GM10248 (cell line): ENCODE measurements at regions not wholly inside any gene's neighbourhood (a gene's known extent, or its start where the extent isn't known, plus 50 kb on each side); places are given as distances from the start of the nearest gene placed in this dataset.

Source experiments
- CTCF ChIA-PET: fragments of 300-600 bp; sonication (Branson Sonifier 250); formaldehyde crosslinking; extraction: SDS; loops from one replicate; lab custom pipeline; 2021; ENCODE audit warnings: antibody characterized with exemption; lab: Yijun Ruan, JAX
- POLR2A ChIA-PET: fragments of 350-650 bp; sonication (Branson Sonifier 250); formaldehyde crosslinking; extraction: SDS; loops from one replicate; lab custom pipeline; 2020; ENCODE audit warnings: antibody characterized with exemption; lab: Yijun Ruan, JAX
- DNase-seq: peaks from one replicate; pipeline ENCODE4 v3.0.0; 2012; ENCODE audit errors: extremely low spot score
- TF ChIP-seq, protein P1 (sequence below): IDR thresholded peaks from 2 replicates; pipeline ENCODE4 v1.5.1; 2012; ENCODE audit warnings: mild to moderate bottlenecking, low read depth; ENCODE audit errors: extremely low read depth, missing control alignments, control extremely low read depth

DNA sequence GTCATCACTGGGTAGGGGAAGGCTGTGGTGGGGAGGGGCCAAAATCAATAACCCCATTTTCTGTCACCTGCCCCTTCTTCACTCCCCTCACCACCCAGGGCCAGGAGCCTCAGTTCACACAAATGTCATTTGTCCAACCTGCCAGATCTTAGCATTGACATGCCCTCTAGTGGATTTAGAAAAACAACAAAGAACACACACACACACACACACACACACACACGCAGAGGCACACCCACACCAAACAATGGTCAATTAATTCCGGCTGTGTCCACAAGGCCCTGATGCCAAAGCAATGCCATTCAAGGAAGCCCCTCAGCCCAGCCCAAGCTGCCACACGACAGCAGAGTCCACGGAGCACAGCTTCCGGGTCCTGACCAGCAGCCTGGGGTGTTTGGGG is 68.4 kb downstream of the NOG start:
- DNase-seq, result no peak
- CTCF ChIA-PET, result no interaction called here
- TF ChIP-seq, protein P1, sequence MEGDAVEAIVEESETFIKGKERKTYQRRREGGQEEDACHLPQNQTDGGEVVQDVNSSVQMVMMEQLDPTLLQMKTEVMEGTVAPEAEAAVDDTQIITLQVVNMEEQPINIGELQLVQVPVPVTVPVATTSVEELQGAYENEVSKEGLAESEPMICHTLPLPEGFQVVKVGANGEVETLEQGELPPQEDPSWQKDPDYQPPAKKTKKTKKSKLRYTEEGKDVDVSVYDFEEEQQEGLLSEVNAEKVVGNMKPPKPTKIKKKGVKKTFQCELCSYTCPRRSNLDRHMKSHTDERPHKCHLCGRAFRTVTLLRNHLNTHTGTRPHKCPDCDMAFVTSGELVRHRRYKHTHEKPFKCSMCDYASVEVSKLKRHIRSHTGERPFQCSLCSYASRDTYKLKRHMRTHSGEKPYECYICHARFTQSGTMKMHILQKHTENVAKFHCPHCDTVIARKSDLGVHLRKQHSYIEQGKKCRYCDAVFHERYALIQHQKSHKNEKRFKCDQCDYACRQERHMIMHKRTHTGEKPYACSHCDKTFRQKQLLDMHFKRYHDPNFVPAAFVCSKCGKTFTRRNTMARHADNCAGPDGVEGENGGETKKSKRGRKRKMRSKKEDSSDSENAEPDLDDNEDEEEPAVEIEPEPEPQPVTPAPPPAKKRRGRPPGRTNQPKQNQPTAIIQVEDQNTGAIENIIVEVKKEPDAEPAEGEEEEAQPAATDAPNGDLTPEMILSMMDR, result no peak
- POLR2A ChIA-PET, result no interaction called here

DNA sequence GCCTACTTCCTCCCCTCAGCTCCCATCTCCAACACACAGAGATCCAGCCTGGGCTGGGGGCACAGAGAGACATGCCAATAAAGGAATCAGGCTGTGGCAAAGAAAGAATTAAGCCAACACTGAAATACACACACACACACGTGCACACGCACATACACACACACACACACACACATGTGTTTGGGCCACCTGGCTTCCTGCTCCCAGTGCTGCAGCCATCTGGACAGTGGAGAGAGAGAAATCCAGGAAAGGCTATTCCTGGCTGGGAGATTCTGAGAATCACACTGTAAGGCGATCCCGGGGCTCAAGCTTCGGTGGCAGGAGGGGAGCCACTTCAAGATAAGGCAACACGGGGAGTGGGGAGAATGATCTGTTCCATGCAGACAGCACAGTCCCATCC is 72.4 kb downstream of the NOG start:
- no peak for DNase-seq
- TF ChIP-seq, protein P1, result no peak
- ChIA-PET CTCF (no interaction called here), POLR2A (no interaction called here)

DNA sequence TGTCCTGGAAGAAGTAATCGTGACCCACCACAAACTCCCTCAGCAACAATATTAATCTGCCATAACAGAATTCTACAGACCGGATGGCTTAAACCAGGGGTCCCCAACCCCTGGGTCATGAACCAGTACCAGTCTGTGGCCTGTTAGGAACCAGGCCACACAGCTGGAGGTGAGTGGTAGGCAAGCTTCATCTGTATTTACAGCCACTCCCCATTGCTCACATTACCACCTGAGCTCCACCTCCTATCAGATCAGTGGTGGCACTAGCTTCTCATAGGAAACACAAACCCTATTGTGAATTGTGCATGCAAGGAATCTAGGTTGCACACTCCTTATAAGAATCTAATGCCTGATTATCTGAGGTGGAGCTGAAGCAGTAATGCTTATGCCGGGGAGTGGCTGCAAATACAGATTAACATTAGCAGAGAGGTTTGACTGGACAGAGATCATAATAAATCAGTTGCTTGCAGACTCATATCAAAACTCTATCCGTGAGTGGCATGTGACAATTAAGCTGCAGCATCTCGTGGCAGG is 74.5 kb downstream of the NOG start:
- DNase-seq, result no peak
- CTCF ChIA-PET, result interaction anchor here (0.8 kb wide), 1 partner anchor 48 kb away, joined by 3 read pairs; no protein-coding TSS in a partner anchor
- POLR2A ChIA-PET, result no interaction called here
- TF ChIP-seq, protein P1, result no peak

DNA sequence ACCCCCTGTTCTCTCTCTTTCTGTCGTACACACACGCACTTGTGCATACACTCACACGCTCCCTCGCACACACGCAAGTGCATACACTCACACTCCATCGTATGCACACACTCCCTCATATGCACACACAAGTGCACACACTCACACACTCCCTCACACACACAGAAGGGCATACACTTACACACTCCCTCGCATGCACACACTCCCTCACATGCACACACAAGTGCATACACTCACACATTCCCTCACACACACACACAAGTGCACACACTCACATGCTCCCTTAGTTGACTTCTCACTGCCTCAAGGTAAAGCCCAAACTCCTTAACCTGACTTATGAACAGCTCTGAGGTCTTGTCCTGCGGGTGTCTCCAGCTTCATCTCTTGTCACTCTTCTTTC is 78.7 kb downstream of the NOG start:
- TF ChIP-seq, protein P1, result no peak
- ChIA-PET CTCF (no interaction called here), POLR2A (no interaction called here)
- no peak for DNase-seq

DNA sequence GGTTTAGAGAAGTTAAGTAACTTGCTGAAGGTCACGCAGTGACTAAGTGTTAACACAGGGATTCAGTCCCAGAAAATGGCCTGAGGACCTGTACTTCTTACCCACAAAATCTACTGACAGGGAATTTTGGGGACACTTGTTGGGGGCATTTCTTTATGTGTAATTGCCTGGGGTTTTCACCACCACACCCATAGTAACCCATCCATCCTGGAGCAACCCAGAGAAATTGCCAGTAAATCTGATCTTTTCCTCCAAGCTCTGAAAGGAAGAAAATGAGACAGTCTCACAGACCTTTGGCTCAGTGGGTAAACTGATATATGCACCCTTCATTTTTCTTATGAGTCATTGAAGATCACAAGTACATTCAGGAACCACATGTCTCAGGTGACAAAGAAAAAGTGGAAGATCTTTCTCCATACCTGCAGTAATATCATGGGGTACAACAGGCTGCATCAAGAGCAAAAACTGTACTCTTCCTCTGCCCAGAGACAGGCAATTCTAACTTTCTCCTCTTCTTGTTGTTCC is 81.0 kb downstream of the NOG start:
- ChIA-PET POLR2A (no interaction called here), CTCF (interaction anchor here (0.9 kb wide), 1 partner anchor 41 kb away, joined by 5 read pairs; no protein-coding TSS in a partner anchor)
- DNase-seq, result no peak
- TF ChIP-seq, protein P1, result no peak

DNA sequence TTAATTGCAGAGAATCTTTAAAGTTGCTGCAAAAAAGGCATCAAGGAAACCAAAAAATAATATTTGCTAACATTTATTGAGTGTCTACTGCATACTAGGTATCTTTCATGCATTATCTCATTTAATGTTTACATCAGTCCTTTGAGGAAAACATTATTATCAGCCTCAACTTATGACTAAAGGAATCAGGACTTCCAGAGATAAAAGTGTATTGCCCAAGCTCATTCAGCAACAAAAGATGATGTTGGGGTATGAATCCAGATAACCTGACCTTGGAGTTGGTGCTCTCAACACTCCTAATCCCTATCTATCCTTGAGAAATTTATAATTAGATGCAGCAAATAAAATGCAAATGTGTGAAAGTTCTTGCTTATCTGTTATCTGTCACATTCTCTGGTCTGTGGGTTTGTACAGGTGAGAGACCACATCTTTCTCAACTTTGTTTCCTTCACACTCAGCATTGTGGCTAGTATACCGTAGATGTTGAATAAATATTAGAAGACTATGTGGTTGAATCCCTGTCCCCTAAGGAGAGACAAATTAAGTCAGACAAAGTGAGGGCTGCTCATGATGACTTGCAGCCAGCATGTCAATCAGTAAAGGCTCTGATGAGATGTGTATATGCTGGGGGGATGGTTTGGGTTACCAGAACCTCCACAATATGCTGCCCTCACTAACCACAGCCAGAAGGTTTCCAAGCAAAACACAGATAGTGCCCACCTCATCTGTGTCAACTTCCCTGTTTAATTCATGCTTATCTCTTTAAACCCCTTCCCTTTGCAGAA is 82.6 kb downstream of the NOG start:
- ChIA-PET CTCF (interaction anchor here (1.7 kb wide), 1 partner anchor 22 kb away, joined by 4 read pairs; no protein-coding TSS in a partner anchor), POLR2A (no interaction called here)
- TF ChIP-seq, protein P1, result no peak
- DNase-seq, result no peak
